Natural killer cell (primary cell): ENCODE measurements at regions not wholly inside any gene's neighbourhood (a gene's known extent, or its start where the extent isn't known, plus 50 kb on each side); places are given as distances from the start of the nearest gene placed in this dataset.

Experiments
- ATAC-seq, 3 donors: fragments of 150-1000 bp in 2 of 3; fragments of 200-7000 bp in 1 of 3; cut with Tn5 transposase; 1 replicate in 1 of 3; 2 replicates in 2 of 3; pipeline ENCODE4 v1.10.0; 2021; ENCODE audit warnings: mild to moderate bottlenecking in 2 of 3, moderate library complexity in 2 of 3
- DNase-seq, 2 donors: peaks; one replicate each; pipeline versions ENCODE4 v3.0.0 to v3.0.0-alpha.2; 2013 to 2021; ENCODE audit warnings: mixed read lengths in 1 of 2
- H3K27ac ChIP-seq: one replicate; pipeline ENCODE4 v1.5.1; 2013; ENCODE audit warnings: mild to moderate bottlenecking, low read length
- H3K27me3 ChIP-seq: one replicate; pipeline ENCODE4 v1.6.1; 2013; ENCODE audit warnings: low read length; ENCODE audit not compliant: control insufficient read depth, insufficient read depth
- H3K36me3 ChIP-seq: one replicate; pipeline ENCODE4 v1.6.1; 2013; ENCODE audit warnings: low read length; ENCODE audit not compliant: control insufficient read depth, insufficient read depth
- H3K4me1 ChIP-seq: one replicate; pipeline ENCODE4 v1.6.1; 2013; ENCODE audit warnings: low read length; ENCODE audit not compliant: control insufficient read depth, insufficient read depth
- H3K4me3 ChIP-seq: one replicate; pipeline ENCODE4 v1.5.1; 2013; ENCODE audit warnings: low read length
- H3K9me3 ChIP-seq: one replicate; pipeline ENCODE4 v1.6.1; 2013; ENCODE audit warnings: low read length; ENCODE audit not compliant: control insufficient read depth, insufficient read depth
- H3K27ac Mint-ChIP-seq, 2 donors: one replicate each; pipeline ENCODE4 v1.8.0; 2022; ENCODE audit warnings: mild to moderate bottlenecking in 2 of 2, mixed read lengths in 2 of 2, moderate library complexity in 1 of 2
- H3K27me3 Mint-ChIP-seq, 2 donors: one replicate each; pipeline ENCODE4 v1.8.0; 2022; ENCODE audit warnings: low read depth in 2 of 2, mixed read lengths in 2 of 2
- H3K36me3 Mint-ChIP-seq: one replicate; pipeline ENCODE4 v1.8.0; 2022; ENCODE audit warnings: mixed read lengths
- H3K4me1 Mint-ChIP-seq, 2 donors: one replicate each; pipeline ENCODE4 v1.8.0; 2022; ENCODE audit warnings: mixed read lengths in 2 of 2
- H3K4me3 Mint-ChIP-seq: one replicate; pipeline ENCODE4 v1.8.0; 2022; ENCODE audit warnings: mild to moderate bottlenecking, moderate library complexity, mixed read lengths
- H3K9me3 Mint-ChIP-seq, 2 donors: one replicate each; pipeline ENCODE4 v1.8.0; 2022; ENCODE audit warnings: mixed read lengths in 2 of 2
- CTCF ChIP-seq: fragments of 200-600 bp; IDR thresholded peaks from one replicate; pipeline ENCODE4 v1.8.0; 2022; ENCODE audit warnings: antibody characterized with exemption
- WGBS: methylation state at CpG from one replicate; pipeline ENCODE4 v1.1.7; 2013; ENCODE audit warnings: missing lambda C conversion rate; ENCODE audit not compliant: insufficient coverage; 5-methylcytosine and 5-hydroxymethylcytosine counted together
- intact Hi-C: fragments of 100-400 bp; cut with micrococcal nuclease; formaldehyde crosslinking; loops from one replicate; pipeline ENCODE4 v1.14.2; 2022

GRCh38 chr11:97163631-97164191 is 773.9 kb downstream of the JRKL start:
- H3K36me3 Mint-ChIP-seq: peaks cover 8% of the 10 kb centered on the region
- DNase-seq (no peak), ATAC-seq (no peak)
- no peaks in the 10 kb centered on the region for H3K27me3 Mint-ChIP-seq
- 93% methylated on average over 2 of the region's 4 CpGs for WGBS
- intact Hi-C loops: no loop called here
- TF ChIP-seq CTCF: no peak
- H3K27me3 ChIP-seq: no peaks in the 10 kb centered on the region
- no peaks in the 10 kb centered on the region for H3K4me1 Mint-ChIP-seq
- no peaks in the 10 kb centered on the region for H3K36me3 ChIP-seq
- no peaks in the 10 kb centered on the region for H3K9me3 ChIP-seq
- peaks cover 23 to 31% of the 10 kb centered on the region in 2 donors for H3K9me3 Mint-ChIP-seq
- H3K27ac ChIP-seq: no peak overlapping the region
- no peaks in the 10 kb centered on the region for H3K4me1 ChIP-seq
- H3K4me3 Mint-ChIP-seq: no peak overlapping the region
- H3K27ac Mint-ChIP-seq: no peak overlapping the region
- no peak overlapping the region for H3K4me3 ChIP-seq

- Histone ChIP-seq H3K4me3 (no peak overlapping the region), H3K36me3 (no peaks in the 10 kb centered on the region), H3K27ac (no peak overlapping the region), H3K27me3 (no peaks in the 10 kb centered on the region), H3K9me3 (peaks cover 10% of the 10 kb centered on the region), H3K4me1 (no peaks in the 10 kb centered on the region)
- Mint-ChIP-seq H3K27me3 (no peaks in the 10 kb centered on the region), H3K4me3 (no peak overlapping the region), H3K4me1 (no peaks in the 10 kb centered on the region), H3K9me3 (peaks cover 11 to 25% of the 10 kb centered on the region in 2 donors), H3K36me3 (peaks cover 14% of the 10 kb centered on the region), H3K27ac (no peak overlapping the region)
- 81% methylated on average over 3 of the region's 3 CpGs for WGBS
- DNase-seq (no peak), ATAC-seq (no peak)
- intact Hi-C loops: no loop called here
- TF ChIP-seq CTCF: no peak
Observed at GRCh38 chr11:97201743-97202612, 812.2 kb downstream of the JRKL start.

- no peak overlapping the region for H3K4me3 Mint-ChIP-seq
- Histone ChIP-seq H3K36me3 (no peaks in the 10 kb centered on the region), H3K27ac (no peak overlapping the region), H3K4me1 (no peaks in the 10 kb centered on the region), H3K4me3 (no peak overlapping the region), H3K9me3 (peaks cover 10% of the 10 kb centered on the region), H3K27me3 (no peaks in the 10 kb centered on the region)
- H3K27me3 Mint-ChIP-seq: no peaks in the 10 kb centered on the region
- DNase-seq (no peak), ATAC-seq (no peak)
- H3K36me3 Mint-ChIP-seq: peaks cover 14% of the 10 kb centered on the region
- peaks cover 11 to 20% of the 10 kb centered on the region in 2 donors for H3K9me3 Mint-ChIP-seq
- no peaks in the 10 kb centered on the region for H3K4me1 Mint-ChIP-seq
- WGBS: 72% methylated on average over 8 of the region's 8 CpGs
- no peak overlapping the region for H3K27ac Mint-ChIP-seq
- TF ChIP-seq CTCF: no peak
- intact Hi-C loops: no loop called here
Observed at GRCh38 chr11:97202613-97203292, 812.9 kb downstream of the JRKL start.
